GM18498 (cell line): ENCODE measurements at regions not wholly inside any gene's neighbourhood (a gene's known extent, or its start where the extent isn't known, plus 50 kb on each side); places are given as distances from the start of the nearest gene placed in this dataset.
A peak's percentile ranks its signal among the peaks of the same experiment; 100 is the strongest.
"Not testable (repeated sequence)": the region's sequence is repeated elsewhere in the genome, so short reads cannot be mapped to it uniquely, and the experiment has no call there.

ENCODE experiments used
- ATAC-seq: cut with Tn5 transposase; IDR thresholded peaks from one replicate; pipeline ENCODE4 v1.9.1; 2021; ENCODE audit warnings: mild to moderate bottlenecking, moderate library complexity; ENCODE audit not compliant: unreplicated experiment

GRCh38 chr5:53733853-53734252 lies 173.4 kb downstream of the NDUFS4 start:
- ATAC-seq, result no peak

GRCh38 chr5:53738105-53738504 lies 177.7 kb downstream of the NDUFS4 start:
- ATAC-seq, result no peak

- no peak for ATAC-seq
Measured at GRCh38 chr5:53739111-53739510, 178.7 kb downstream of the NDUFS4 start.

- ATAC-seq, result no peak
Measured at GRCh38 chr5:53749621-53750020, 189.2 kb downstream of the NDUFS4 start.

GRCh38 chr5:53752282-53752681 lies 191.8 kb downstream of the NDUFS4 start:
- ATAC-seq, result not testable (repeated sequence)

- ATAC-seq, result no peak
Measured at GRCh38 chr5:53766673-53767072, 206.2 kb downstream of the NDUFS4 start.

GRCh38 chr5:53777864-53778618 lies 217.6 kb downstream of the NDUFS4 start:
- peak; percentile 88 for ATAC-seq

GRCh38 chr5:53779541-53779981 lies 219.1 kb downstream of the NDUFS4 start:
- ATAC-seq, result peak; percentile 46

GRCh38 chr5:53782620-53783019 lies 222.2 kb downstream of the NDUFS4 start:
- ATAC-seq, result no peak

GRCh38 chr5:53783624-53784228 lies 223.3 kb downstream of the NDUFS4 start:
- ATAC-seq, result no peak

- ATAC-seq, result no peak
Measured at GRCh38 chr5:53784596-53784995, 224.2 kb downstream of the NDUFS4 start.

- ATAC-seq, result no peak
Measured at GRCh38 chr5:53785924-53786323, 225.5 kb downstream of the NDUFS4 start.

- ATAC-seq, result no peak
Measured at GRCh38 chr5:53790026-53790425, 229.6 kb downstream of the NDUFS4 start.

- no peak for ATAC-seq
Measured at GRCh38 chr5:53792338-53792737, 231.9 kb downstream of the NDUFS4 start.

GRCh38 chr5:53799644-53800043 lies 239.2 kb downstream of the NDUFS4 start:
- ATAC-seq, result not testable (repeated sequence)

- not testable (repeated sequence) for ATAC-seq
Measured at GRCh38 chr5:53808392-53808791, 248.0 kb downstream of the NDUFS4 start.

- peak; percentile 76 for ATAC-seq
Measured at GRCh38 chr5:53814819-53815218, 254.4 kb downstream of the NDUFS4 start.

GRCh38 chr5:53815471-53815870 lies 255.0 kb downstream of the NDUFS4 start:
- ATAC-seq, result no peak

GRCh38 chr5:53817183-53817582 lies 256.7 kb downstream of the NDUFS4 start:
- no peak for ATAC-seq

GRCh38 chr5:53819482-53819881 lies 259.0 kb downstream of the NDUFS4 start:
- ATAC-seq, result no peak

- peak; percentile 67 for ATAC-seq
Measured at GRCh38 chr5:53820119-53820801, 259.8 kb downstream of the NDUFS4 start.

GRCh38 chr5:53820802-53821171 lies 260.3 kb downstream of the NDUFS4 start:
- ATAC-seq, result peak; percentile 88
